Activated B cell treated with CpG ODN at 0.5 μM for 24 hours (primary cell): ENCODE measurements at regions not wholly inside any gene's neighbourhood (a gene's known extent, or its start where the extent isn't known, plus 50 kb on each side); places are given as distances from the start of the nearest gene placed in this dataset.

Source experiments
- ATAC-seq: fragments of 200-7000 bp; cut with Tn5 transposase; one replicate; pipeline ENCODE4 v1.10.0; 2021; ENCODE audit warnings: low read depth, mild to moderate bottlenecking, moderate library complexity
- CTCF ChIA-PET: fragments of 350-600 bp; sonication (Branson Sonifier 250); formaldehyde crosslinking; loops from one replicate; lab custom pipeline; 2021; ENCODE audit warnings: antibody characterized with exemption; lab: Charles Lee
- POLR2A ChIA-PET: fragments of 350-600 bp; sonication (Branson Sonifier 250); formaldehyde crosslinking; loops from one replicate; lab custom pipeline; 2021; ENCODE audit warnings: antibody characterized with exemption; lab: Charles Lee
- DNase-seq: peaks from one replicate; pipeline ENCODE4 v3.0.0; 2022
- H3K27ac Mint-ChIP-seq: one replicate; pipeline ENCODE4 v1.8.0; 2020; ENCODE audit warnings: mixed read lengths
- H3K27me3 Mint-ChIP-seq: one replicate; pipeline ENCODE4 v1.8.0; 2021; ENCODE audit warnings: mixed read lengths
- H3K36me3 Mint-ChIP-seq: one replicate; pipeline ENCODE4 v1.8.0; 2021; ENCODE audit warnings: low read depth, mixed read lengths
- H3K4me1 Mint-ChIP-seq: one replicate; pipeline ENCODE4 v1.8.0; 2021; ENCODE audit warnings: mixed read lengths
- H3K4me3 Mint-ChIP-seq: one replicate; pipeline ENCODE4 v1.8.0; 2020; ENCODE audit warnings: mild to moderate bottlenecking, mixed read lengths
- H3K9me3 Mint-ChIP-seq: one replicate; pipeline ENCODE4 v1.8.0; 2020; ENCODE audit warnings: mixed read lengths
- intact Hi-C: fragments of 100-400 bp; cut with micrococcal nuclease; formaldehyde crosslinking; loops from one replicate; pipeline ENCODE4 v1.15.1; 2024
- TF ChIP-seq, protein P1 (sequence below): fragments of 200-600 bp; IDR thresholded peaks from one replicate; pipeline ENCODE4 v1.8.0; 2022; ENCODE audit warnings: antibody characterized with exemption, mild to moderate bottlenecking

DNA sequence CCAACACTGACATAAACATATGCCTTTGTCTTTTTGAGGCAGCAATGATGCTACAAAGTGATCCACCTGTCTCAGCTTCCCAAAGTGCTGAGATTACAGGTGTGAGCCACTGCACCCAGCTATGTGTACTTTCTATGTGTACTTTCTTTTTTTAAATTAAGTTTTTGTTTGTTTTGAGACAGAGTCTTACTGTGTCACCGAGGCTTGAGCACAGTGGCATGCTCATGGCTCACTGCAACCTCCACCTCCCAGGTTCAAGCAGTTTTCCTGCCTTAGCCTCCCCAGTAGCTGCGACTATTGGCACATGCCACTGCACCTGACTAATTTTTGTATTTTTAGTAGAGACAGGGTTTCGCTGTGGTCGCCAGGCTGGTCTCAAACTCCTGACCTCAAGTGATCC, 172.5 kb upstream of the ALG10B start:
- ATAC-seq: no peak
- Mint-ChIP-seq H3K9me3 (peaks cover 10% of the 10 kb centered on the region), H3K4me1 (peaks cover under 1% of the 10 kb centered on the region), H3K36me3 (no peaks in the 10 kb centered on the region), H3K27me3 (no peaks in the 10 kb centered on the region), H3K4me3 (no peak overlapping the region), H3K27ac (no peak overlapping the region)
- CTCF ChIA-PET: no interaction called here
- DNase-seq: no peak
- intact Hi-C loops: no loop called here
- POLR2A ChIA-PET: no interaction called here
- TF ChIP-seq, protein P1, sequence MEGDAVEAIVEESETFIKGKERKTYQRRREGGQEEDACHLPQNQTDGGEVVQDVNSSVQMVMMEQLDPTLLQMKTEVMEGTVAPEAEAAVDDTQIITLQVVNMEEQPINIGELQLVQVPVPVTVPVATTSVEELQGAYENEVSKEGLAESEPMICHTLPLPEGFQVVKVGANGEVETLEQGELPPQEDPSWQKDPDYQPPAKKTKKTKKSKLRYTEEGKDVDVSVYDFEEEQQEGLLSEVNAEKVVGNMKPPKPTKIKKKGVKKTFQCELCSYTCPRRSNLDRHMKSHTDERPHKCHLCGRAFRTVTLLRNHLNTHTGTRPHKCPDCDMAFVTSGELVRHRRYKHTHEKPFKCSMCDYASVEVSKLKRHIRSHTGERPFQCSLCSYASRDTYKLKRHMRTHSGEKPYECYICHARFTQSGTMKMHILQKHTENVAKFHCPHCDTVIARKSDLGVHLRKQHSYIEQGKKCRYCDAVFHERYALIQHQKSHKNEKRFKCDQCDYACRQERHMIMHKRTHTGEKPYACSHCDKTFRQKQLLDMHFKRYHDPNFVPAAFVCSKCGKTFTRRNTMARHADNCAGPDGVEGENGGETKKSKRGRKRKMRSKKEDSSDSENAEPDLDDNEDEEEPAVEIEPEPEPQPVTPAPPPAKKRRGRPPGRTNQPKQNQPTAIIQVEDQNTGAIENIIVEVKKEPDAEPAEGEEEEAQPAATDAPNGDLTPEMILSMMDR: no peak

DNA sequence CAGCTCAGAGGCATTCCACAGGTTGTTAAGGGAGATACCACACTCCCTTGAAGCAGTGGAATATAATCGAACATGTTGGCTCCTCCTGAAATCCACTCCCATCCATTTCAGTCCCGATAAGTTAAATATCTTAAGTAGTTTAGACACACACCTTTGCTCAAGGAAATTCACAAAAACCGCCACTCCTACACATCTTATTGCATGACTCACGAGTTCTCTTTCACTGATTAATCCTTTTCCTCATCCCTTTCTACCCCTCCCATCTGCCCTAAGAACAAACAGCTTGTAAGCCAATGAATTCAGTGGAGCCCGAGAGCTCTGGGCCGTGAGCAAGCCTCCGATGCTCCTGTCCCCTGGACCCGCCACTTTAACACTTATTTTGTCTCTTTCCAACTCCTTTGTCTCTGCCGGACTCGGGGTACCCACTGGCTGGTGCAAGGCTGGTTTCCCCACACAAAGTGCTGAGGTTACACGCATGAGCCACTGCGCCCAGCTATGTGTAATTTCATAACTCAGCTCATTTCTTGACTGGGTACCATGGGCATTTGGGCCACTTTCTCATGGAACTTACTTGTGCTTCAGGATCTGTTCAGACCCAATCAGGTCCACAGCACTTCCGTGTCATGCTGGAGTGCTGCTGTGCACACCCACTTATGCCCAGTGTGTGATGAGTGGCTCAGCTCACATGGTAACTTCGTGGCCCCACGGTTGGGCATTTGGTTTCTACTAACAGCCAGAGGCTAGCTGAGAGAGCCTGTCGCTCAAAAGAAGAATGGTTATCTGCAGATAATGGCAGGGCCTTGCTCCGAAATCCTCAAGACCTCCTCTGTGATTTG, 171.8 kb upstream of the ALG10B start:
- no peaks in the 10 kb centered on the region for H3K36me3 Mint-ChIP-seq
- peaks cover 12% of the 10 kb centered on the region for H3K9me3 Mint-ChIP-seq
- TF ChIP-seq, protein P1: no peak
- no peaks in the 10 kb centered on the region for H3K4me1 Mint-ChIP-seq
- ATAC-seq (no peak), DNase-seq (no peak)
- no peak overlapping the region for H3K4me3 Mint-ChIP-seq
- POLR2A ChIA-PET: no interaction called here
- CTCF ChIA-PET: interaction anchor here (0.7 to 1.5 kb wide), 2 partner anchors 8 to 13 kb away, joined by 3 read pairs; no protein-coding TSS in a partner anchor
- no peaks in the 10 kb centered on the region for H3K27me3 Mint-ChIP-seq
- H3K27ac Mint-ChIP-seq: no peak overlapping the region
- intact Hi-C loops: no loop called here

DNA sequence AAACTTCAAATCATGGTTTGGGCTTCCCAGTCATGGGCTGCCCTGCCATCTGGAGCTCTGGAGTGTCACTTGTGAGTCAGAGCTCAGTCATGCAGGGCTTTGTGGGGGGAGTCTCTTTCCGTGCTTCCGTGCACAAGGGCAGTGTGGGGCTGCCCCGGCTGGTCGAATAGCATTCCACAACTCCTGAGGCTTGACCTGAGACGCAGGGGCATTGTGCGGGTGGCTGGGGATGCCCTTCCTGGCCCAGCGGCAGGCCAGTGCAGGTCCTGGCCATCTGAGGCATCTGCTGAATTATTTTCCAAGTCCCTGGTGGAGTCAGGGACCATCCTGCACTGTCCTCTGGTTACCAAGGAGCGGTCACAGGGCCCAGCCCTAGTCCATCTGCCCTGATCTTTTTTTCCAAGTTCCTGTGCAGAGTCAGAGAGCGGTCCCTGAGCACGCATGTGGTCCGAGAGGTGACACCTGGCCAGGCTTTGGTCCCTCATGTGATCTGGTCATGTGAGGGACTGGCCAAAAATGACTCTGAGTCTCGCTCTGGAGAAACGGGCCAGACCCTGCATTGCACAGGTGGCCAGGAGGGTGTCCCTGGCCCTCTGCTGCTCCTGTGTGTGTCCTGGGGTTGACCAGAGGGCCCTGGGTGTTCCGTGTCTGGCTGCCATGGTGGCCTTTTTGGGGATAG, 167.0 kb upstream of the ALG10B start:
- Mint-ChIP-seq H3K4me1 (no peaks in the 10 kb centered on the region), H3K27me3 (no peaks in the 10 kb centered on the region), H3K4me3 (no peak overlapping the region), H3K9me3 (peaks cover 12% of the 10 kb centered on the region), H3K36me3 (no peaks in the 10 kb centered on the region), H3K27ac (no peak overlapping the region)
- ChIA-PET CTCF (no interaction called here), POLR2A (no interaction called here)
- DNase-seq (no peak), ATAC-seq (no peak)
- intact Hi-C loops: no loop called here
- TF ChIP-seq, protein P1: no peak

DNA sequence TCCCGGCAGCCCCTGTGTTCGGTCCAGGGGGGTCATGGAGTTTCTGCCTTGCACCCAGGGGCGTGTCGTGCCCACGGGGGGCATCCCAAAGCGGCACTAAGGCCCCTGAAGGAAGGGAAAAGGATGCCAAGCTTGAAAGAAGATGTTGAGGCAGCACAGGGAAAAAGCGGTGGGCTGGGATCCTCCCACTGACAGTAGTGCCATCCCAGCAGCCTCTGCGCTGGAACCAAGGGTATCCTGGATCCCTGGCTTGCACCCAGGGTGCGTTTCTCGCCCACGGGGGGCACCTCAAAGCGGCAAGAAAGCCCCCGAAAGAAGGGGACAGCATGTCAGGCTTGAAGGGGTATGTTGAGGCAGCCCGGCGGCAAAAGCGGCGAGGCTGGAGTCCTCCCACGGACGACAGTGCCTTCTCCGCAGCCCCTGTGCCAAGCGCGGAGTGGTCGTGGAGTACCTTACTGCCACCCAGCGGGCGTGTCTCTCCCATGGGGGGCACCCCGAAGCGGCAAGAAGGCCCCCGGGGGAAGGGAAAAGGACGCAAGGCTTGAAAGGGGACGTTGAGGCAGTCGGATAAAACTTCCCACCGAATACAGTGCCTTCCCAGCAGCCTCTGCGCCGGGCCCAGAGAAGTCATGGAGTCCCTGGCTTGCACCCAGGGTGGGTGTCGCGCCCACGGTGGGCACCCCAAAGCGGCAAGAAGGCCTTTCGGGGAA, 164.4 kb upstream of the ALG10B start:
- Mint-ChIP-seq H3K27me3 (no peaks in the 10 kb centered on the region), H3K4me1 (no peaks in the 10 kb centered on the region), H3K36me3 (no peaks in the 10 kb centered on the region), H3K27ac (no peak overlapping the region), H3K4me3 (no peak overlapping the region), H3K9me3 (peaks cover 10% of the 10 kb centered on the region)
- TF ChIP-seq, protein P1: no peak
- ChIA-PET CTCF (no interaction called here), POLR2A (no interaction called here)
- ATAC-seq: no peak
- DNase-seq: no peak
- intact Hi-C loops: no loop called here
